ENCODE measurements at regions not wholly inside any gene's neighbourhood (a gene's known extent, or its start where the extent isn't known, plus 50 kb on each side); places are given as distances from the start of the nearest gene placed in this dataset.

DNA sequence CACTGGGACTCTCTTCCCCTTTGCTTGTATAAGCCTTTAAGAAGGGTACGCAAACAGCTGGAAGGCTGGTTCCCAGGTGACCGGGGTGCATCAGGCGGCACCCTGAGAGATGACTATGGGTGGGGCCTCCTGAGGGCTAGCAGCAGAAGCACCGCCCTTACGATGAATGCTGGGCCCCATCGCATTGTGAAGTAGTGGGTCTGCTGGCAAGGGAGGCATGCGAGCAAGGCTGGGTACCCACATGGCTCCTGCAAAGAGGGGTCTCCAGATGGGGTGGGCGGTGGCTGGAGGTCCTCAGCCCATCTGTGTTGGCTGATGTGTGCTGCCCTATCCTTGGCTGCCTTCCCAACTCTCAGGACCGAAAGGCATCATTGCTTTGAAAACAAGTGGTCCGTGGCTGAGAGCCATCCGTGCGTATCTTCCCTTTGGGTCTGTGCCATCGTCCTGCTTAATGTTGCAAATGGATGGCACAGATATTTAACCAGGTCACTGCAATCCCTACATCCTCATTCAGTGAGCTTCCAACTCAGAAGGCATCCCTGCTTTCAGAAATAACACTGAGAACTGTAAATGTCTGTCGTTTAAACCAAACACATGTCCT lies 83.5 kb upstream of the GPC1 start:
- in situ Hi-C loops (cut with HindIII; ENCODE audit: low pct_unique_long_range_greater_than_20kb, low sequenced_read_pairs): no loop called here
- no peak for DNase-seq (ENCODE audit: low read depth, low spot score)

DNA sequence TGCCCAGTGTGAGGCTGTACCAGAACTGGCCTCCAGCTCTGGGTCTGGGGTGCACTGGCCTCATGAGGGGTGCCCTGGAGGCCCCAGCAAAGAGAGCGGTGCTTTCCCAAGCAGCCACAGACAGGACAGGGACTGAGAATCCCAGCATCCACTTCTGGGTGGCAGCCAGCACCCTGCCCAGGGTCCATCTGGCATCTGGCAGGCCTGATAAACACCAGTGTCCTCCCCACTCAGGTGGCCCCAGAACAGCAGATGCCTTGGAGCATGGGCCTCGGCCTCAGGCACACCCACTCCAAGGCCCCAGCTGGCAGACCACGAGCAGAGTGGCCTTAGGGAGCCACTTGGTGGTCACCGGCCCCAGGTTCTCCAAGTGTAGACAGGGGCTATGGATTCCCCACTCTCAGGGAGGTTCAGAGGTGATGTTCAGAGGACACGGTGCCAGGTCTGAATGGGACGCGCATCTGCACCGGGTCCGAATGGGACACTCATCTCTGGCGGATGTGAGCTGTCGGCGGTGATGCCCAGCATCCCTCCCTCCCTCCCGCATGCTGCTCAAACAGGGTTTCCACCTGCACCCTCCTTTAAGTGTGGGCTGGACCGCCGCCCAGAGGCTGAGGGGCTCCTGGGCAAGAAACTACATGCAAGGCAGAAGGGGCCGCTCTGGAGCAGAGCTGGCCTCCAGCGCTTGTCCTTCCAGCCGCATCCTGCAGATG lies 82.2 kb upstream of the GPC1 start:
- in situ Hi-C loops (cut with HindIII; ENCODE audit: low pct_unique_long_range_greater_than_20kb, low sequenced_read_pairs): no loop called here
- DNase-seq (ENCODE audit: low read depth, low spot score): no peak

DNA sequence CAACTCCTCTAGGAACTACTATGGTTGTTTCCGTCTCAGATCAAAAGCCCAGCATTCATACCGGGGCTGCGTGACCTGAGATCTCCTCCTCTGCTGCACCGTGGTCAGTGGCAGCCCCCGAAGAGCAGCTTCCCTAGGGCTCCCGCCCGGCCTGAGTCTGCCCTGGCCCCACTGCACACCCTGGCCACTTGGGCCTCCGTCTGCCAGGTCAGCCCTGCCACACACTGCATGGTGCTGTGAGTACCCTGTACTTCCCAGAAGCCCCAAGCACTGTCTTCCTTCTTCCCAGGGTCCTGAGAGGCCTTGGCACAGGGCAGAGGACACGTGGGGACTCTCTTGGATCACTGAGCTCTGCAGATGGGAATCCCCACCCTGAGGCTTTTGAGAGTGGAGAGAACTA lies 81.5 kb upstream of the GPC1 start:
- in situ Hi-C loops (cut with HindIII; ENCODE audit: low pct_unique_long_range_greater_than_20kb, low sequenced_read_pairs): no loop called here

DNA sequence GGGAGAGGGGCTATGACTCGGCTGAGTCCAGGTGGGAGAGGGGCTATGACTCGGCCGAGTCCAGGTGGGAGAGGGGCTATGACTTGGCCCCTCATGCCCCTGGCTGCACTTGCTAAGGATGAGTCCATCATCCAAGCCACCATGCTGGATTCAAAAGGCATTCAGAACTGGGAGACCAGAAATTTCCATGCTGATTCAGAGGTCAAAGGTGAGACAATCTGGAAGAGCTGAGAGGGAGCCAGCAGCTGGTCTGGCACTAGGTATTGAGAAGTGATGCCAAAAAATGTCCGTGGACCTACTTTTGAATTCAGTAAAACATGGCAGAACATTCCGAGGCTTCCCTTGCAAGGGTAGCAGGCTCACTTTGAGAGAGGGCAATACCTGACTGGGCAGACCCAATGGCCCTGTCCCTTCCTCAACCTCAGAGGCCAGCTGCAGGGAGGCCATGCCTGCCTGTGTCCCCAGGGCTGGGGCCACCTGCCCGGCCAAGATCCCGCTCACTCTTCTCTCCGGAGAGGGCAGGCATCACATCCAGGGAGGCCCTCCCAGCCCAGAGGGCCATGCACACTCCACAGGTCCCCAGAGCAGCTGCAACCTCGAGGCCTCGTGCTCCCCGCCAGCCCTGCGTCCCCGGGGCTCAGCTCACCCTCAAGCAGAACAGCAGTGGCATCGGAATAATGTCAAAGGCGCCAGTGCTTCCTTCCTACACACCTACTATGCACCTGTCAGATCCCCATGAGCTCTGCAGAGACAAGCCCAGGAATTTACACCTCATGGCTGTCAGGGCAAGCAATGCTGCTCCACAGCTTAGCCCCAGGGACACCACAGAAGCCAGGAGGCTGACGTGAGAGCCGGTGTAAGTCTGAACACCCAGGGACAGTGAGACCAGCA lies 80.2 kb upstream of the GPC1 start:
- no peak for DNase-seq (ENCODE audit: low read depth, low spot score)
- in situ Hi-C loops (cut with HindIII; ENCODE audit: low pct_unique_long_range_greater_than_20kb, low sequenced_read_pairs): no loop called here

More for the DNA sequence above, 81.5 kb upstream of the GPC1 start:
- no peak for DNase-seq (ENCODE audit: low read depth, low spot score)

DNA sequence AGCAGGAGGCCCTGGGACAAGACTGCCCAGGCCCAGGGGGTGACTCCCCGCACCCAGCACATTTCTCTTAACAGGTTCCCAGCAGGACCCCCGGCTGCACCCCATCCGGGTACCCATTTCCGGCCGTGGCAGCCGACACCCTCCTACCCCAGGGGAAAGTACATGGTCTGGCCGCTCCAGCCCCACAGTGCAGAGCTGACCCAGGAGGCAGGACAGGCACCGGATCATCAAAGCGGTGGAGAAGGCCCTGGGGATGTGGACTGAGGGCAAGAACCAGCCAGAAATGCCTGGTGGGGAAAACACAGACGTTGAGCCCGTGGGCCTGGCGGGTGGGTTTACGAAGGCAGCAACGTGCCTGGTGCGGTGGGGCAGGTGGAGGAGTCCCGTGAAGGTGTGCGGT lies 79.5 kb upstream of the GPC1 start:
- in situ Hi-C loops (cut with HindIII; ENCODE audit: low pct_unique_long_range_greater_than_20kb, low sequenced_read_pairs): no loop called here
- DNase-seq (ENCODE audit: low read depth, low spot score): no peak

DNA sequence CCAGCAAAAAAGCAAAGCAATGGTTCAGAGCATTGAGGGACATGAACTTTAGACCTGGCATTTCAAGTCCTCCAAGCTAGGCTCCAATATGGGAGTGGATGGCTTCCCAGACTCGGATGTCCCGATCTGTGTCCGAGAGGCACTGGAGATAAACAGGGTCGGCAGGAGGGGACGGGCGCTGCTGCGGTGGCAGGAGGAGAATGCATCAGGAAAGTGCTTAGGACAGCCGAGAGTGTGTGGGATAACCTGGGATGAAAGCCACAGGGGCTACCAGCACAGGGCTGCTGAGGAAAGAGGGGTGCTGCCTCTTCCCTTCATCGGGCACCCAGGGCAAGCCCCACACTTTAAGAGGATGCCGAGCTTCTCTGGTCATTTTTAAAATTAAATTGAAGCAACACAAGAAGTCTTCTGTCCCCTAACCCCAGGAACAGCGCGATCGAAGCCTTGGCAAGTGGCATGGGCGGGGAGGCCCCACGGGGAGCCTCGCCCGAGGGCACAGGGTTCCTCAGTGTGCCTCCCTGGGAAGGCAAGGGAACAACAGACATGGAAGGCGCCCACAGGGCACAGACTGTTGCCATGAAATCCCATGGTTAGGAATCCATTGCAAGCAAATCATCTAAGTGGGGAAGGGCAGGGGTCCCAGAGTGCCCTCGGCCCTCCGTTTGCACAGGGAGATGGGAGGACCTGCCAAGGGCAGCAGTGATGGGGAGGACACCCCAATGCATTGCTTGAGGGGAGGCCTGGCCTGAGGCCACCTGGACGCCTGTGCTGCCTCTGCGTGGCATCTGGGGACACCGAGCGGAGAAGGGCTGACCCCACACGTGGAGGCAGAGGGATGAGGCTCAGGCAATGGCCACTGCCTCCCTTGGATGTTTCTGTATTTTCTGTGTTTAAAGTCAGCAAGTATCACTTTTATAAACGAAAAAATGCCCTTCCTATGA lies 78.5 kb upstream of the GPC1 start:
- DNase-seq (ENCODE audit: low read depth, low spot score): no peak
- in situ Hi-C loops (cut with HindIII; ENCODE audit: low pct_unique_long_range_greater_than_20kb, low sequenced_read_pairs): no loop called here

DNA sequence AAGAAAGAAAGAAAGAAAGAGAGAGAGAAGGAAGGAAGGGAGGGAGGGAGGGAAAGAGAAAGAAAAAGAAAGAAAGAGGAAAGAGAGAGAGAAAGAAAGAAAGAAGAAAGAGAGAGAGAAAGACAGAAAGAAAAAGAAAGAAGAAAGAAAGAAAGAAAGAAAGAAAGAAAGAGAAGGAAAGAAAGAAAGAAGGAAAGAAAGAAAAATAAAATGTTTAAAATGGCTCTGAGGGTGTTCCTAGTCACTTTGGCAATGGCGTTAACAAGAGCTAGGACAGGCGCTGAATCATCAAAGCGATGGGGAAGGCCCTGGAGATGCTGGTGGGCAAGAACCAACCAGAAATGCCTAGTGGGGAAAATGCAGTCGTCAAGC lies 77.8 kb upstream of the GPC1 start:
- in situ Hi-C loops (cut with HindIII; ENCODE audit: low pct_unique_long_range_greater_than_20kb, low sequenced_read_pairs): no loop called here
- DNase-seq (ENCODE audit: low read depth, low spot score): no peak

DNA sequence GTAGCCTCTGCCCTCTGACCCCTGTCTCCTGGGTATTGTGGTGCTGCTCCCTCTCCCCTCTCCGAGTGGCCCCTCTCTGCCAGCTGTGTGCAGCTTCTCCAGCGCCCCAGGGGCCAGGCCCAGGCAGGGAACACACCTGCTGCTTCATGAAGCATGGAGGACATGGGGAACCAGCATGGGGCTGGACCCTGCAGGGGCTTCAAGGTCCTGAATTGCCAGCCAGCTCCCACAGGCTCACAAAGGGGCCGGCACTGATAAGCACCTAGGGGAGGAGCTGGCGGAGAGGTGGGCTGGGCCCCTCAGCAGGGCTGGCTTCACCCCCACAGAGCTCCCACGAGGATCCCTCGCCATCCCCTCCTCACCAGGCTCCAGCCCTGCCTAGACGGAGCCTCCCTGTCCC lies 77.4 kb upstream of the GPC1 start:
- in situ Hi-C loops (cut with HindIII; ENCODE audit: low pct_unique_long_range_greater_than_20kb, low sequenced_read_pairs): no loop called here
- DNase-seq (ENCODE audit: low read depth, low spot score): no peak

DNA sequence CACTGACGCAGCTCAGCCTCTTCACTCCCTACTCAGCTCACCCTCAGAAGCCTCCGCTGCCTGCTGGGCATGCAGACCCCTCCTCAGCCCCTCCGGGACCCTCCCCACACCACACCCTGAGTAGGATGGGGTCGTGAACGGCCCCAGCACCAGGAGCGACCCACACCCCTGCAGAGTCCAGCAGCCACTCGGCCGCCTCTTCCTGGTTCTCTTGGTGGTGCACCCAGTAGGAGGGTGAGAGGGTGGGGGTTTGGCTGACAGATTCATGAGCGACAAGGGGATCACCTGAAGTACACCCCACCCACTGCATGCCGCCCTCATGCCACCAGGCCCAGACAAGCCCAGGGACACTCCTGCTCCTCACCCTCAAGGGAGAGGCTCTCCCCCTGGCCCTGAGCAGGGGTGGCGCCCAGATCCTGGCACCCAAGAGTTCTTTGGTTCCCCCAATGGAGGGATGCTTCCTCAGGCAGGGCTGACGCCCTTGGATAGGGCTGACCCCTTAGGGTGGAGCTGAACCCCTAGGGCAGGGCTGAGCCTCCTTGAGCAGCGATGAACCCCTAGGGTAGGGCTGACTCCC lies 76.6 kb upstream of the GPC1 start:
- in situ Hi-C loops (cut with HindIII; ENCODE audit: low pct_unique_long_range_greater_than_20kb, low sequenced_read_pairs): no loop called here
- no peak for DNase-seq (ENCODE audit: low read depth, low spot score)

DNA sequence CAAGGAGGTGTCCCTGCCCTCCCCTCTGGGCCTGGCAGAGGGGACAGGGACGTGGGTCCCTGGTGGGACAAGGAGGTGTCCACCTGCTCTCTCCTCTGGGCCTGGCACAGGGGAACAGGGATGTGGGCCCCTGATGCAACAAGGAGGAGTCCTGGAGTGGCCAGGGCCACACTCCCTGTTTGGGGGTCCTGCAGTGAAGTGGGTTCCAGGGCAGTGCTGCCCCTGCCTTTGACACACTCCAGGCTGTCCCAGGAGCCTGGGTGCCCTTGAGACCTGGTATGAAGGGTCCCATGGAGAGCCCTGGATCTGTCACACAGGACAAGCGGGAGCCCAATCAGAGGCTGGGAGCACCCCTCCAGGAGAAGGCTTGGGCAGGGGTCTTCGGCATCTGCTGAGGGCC lies 75.8 kb upstream of the GPC1 start:
- no peak for DNase-seq (ENCODE audit: low read depth, low spot score)
- in situ Hi-C loops (cut with HindIII; ENCODE audit: low pct_unique_long_range_greater_than_20kb, low sequenced_read_pairs): no loop called here

DNA sequence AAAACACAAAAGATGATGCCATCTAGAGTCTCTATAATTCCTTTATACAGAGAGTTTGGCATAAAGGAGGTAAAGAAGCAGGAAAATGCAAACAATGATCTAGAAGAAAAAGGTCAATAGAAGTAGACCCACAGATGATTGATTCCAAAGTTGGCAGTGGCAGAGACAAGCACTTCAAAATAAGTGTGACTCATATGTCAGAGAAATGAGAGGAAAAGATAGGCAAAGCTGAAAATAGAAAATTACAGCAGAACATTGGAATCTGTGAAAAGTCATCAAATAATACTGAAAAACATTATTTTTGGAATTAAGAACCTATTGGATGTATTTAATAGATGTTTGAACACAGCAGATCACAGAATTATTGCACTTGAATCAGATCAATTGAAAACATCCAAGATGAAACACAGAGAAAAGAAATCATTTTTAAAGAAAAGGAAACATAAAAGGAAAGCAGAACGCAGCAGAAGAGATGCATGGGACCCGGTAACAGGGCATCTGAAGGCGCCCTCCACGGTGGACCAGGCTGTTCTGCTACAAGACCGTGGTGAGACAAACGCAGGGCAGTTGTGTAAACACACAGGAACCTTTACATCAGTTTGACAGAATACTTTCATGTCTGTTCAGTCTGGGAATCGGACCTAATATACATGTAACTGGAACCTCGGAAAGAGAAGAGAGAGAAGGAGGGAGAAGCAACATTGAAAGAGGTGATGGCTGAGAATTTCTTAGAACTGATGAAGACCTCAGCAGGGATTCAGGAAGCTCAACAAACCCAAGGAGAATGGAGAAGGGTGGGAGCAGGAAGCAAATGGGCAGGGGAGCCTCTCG lies 74.6 kb upstream of the GPC1 start:
- DNase-seq (ENCODE audit: low read depth, low spot score): no peak
- in situ Hi-C loops (cut with HindIII; ENCODE audit: low pct_unique_long_range_greater_than_20kb, low sequenced_read_pairs): no loop called here

DNA sequence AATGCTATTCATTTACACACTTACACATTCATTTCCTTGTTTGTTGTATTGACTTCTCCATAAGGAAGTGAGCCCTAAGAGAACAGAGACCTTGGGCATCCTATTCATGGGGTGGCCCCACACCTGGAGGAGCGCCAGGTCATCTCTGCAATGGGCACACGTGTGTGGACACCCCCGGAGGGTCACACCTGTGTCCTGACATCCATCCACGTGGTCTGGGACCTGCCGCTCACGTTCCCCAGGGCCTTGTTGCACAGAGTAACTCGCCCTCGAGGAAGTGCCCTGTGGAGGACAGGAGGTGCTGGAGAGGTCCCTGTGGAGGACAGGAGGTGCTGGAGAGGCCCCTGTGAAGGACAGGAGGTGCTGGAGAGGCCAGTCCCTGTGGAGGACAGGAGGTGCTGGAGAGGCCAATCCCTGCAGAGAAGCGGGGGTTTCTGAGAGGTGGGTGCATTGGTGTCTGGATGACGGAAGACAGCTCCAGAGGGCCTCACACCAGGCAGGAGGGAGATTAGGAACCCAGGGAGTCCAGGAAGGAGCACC lies 73.2 kb upstream of the GPC1 start:
- DNase-seq (ENCODE audit: low read depth, low spot score): no peak
- in situ Hi-C loops (cut with HindIII; ENCODE audit: low pct_unique_long_range_greater_than_20kb, low sequenced_read_pairs): no loop called here

DNA sequence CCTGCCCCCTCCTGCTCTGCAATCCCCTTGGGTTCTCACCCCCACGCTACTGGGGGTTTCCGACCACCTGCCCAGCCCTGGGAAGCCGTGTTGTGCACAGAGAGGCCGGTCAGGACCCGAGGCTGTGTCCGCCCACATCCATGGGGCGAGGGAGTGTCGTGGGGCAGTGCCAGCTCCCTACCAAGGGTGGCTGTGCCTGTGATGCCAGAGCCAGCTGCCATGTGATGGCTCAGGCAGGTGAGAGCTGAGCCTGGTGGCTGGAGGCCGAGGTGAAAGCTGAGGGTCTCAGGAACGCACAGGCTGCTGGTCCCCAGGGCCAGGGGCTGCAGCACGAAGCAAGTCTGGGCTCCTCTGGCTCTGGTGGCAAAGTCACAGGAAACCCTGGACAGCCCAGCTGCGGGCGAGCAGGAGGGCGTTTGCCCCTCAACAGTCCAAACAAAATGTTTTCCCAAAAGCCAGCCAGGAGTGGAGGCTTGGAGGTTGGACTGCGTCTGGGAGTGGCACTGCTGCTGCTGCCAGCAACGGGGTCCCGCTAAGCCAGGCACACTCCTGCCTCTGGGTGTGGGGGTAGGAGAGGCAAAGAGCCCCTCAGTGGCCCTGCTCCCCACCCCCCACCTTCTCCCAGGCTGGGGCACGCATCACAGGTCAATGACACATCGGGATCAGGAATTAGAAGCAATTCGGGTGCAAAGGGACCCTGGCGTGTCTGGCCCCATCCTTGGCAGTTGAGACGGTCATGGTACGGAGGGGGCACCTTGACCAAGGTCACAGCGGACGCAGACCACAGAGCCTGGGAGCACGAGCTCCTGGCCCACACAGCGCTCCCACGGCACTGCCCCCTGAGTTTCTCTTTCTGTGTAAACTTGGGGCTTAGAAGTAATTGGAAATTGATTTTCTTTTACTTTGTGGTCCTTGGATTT lies 72.4 kb upstream of the GPC1 start:
- in situ Hi-C loops (cut with HindIII; ENCODE audit: low pct_unique_long_range_greater_than_20kb, low sequenced_read_pairs): no loop called here
- DNase-seq (ENCODE audit: low read depth, low spot score): no peak

DNA sequence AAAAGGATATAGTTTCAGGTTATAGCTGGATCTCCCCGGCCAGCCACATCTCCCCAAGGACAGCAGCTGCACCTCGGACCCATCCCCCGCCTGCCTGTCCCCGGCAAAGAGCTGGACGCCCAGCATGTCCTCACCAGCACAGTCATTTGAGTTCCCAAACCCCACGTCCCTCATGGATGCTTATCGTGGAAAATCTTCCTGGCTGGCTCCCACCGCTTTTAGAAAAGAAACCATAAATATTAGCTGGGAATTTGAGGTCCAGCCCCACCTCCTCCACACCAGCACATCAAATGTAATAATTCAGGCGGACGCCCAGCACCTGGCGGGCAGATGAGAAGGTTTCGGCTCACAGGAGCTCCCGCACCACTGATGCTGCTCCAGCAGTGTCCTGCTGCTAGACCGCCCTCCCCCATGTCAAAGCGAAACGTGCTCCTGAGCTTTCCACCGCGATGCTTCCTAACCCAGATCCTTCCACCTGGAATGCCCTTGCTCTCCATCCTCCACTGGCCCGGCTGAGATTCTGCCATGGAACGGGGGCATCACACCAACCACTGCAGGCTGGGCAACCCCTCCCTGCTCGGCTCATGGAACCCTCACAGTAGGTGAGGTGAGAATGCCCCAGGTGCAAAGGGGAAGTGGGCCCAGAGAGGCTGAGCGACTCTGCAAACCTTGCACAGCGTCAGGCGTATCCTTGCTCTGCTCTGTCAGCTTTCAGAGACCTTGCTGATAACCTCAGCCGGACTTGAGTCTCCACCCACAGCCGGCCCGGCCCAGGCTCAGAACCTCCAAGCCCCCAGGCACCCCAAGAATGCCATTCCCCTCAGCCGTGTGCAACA lies 71.5 kb upstream of the GPC1 start:
- in situ Hi-C loops (cut with HindIII; ENCODE audit: low pct_unique_long_range_greater_than_20kb, low sequenced_read_pairs): no loop called here
- no peak for DNase-seq (ENCODE audit: low read depth, low spot score)

DNA sequence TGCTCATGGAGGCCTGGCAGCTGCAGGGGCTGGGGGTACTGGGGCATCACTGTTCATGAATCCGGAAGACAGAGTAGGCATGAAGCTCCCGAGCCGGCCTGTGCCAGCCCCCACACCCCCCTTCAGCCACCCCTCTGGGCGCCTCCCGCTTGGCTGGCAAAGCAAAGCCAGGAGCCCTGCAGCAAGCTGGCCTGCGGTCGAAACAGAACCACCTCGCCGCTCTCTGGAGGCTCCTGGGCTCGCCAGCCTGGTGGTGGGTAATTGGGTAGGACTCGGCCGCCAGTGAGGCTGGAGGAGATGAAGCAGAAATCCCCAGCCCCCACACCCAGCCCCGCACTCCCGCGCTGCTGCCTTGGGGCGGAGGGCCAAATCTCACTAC lies 70.9 kb upstream of the GPC1 start:
- no peak for DNase-seq (ENCODE audit: low read depth, low spot score)
- in situ Hi-C loops (cut with HindIII; ENCODE audit: low pct_unique_long_range_greater_than_20kb, low sequenced_read_pairs): no loop called here
